NCI-H510A (cell line): ENCODE measurements at regions not wholly inside any gene's neighbourhood (a gene's known extent, or its start where the extent isn't known, plus 50 kb on each side); places are given as distances from the start of the nearest gene placed in this dataset.
A peak's percentile ranks its signal among the peaks of the same experiment; 100 is the strongest.

Source experiments
- DNase-seq: peaks from one replicate; lab custom pipeline; 2025; lab: John Stamatoyannopoulos, UW

DNA sequence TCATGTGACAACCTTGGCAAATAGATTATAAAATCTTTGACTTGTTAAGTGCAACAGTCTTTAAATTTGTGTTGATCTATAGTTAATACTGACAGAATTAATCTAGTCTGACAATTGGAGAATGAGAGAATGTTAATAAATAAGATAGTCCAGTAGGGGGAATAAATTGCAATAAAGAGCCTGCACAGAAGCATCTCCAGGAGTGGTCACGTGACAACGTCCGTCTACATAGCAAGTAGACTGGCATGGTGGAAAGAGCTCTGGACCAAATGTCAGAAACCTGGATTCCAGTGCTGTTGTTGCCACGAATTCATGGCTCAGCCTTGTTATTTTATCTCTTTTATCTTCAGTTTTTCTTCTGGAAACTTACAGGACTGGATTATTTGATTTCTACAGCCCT, 436.5 kb downstream of the RAB28 start:
- no peak for DNase-seq

DNA sequence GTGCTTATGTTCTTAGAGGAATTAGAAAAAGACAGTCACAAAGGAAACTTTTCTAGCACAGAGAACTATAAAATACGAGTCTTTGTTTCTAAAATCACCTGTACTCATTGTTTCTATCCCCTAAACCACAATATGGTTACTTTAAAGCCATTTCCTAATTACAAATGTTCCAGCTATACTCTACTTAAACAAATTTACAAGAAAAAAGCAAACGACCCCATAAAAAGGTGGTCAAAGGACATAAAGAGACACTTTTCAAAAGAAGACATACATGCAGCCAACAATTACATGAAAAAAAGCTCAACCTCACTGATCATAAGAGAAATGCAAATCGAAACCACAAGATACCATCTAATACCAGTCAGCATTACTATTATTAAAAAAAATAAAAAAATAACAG, 447.3 kb downstream of the RAB28 start:
- DNase-seq: no peak

DNA sequence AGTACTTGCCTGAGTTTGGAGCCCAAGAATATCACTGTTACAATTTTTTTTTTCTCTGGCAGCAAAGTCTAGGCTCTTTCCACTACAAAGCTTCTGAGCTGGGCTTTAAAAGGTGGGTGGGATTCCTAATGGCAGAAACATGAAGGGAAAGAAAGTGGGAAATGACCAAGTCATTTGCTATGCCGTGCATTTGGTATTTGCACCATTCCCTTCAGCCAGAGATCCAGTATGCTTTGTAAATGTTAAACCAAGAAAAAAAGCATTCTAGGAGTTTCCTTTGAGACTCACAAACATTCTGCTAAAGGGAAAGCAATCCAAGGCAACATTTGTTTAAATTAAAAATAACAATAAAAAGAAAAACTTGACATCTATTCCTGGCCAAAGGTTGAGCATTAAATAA, 451.2 kb downstream of the RAB28 start:
- DNase-seq: no peak

DNA sequence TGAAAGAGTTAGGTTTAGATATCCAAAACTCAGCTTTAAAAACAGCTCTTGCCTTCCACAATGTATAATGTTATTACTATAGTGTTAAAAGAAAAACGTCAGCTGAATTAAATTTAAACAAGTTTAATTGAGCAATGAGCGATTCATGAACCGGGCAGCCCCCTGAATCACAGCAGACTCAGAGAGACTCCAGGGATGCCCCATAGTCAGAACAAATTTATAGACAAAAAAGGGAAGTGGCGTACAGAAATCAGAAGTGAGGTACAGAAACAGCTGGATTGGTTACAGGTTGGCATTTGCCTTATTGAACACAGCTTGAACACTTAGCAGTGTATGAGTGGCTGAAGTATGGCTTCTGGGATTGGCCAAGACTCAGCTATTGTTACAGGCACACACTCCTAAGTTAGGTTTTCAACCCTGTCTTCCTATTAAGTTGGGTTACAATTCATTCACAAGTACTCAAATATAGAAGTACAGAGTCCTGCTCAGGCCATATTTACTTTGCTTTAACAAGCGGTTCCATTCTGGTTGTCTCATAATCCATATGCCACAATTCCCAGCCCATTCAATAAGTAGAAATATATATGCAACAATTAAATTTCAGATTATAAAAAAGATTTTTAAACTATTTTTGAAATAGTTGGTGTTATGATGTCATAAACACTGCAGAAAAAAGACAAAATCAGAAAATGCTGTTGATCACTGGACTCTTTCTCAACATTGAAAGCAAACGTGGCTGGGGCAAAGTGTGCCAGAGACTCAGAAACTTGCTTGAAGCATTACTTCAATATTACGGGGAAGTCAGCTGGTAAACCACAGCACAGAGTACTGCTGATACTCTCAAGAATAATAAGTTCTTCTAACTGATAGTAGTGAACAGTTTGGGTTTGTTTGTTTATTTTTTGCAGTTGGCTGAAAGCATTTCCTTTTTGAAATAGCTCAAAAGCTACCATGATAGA, 459.7 kb downstream of the RAB28 start:
- no peak for DNase-seq

DNA sequence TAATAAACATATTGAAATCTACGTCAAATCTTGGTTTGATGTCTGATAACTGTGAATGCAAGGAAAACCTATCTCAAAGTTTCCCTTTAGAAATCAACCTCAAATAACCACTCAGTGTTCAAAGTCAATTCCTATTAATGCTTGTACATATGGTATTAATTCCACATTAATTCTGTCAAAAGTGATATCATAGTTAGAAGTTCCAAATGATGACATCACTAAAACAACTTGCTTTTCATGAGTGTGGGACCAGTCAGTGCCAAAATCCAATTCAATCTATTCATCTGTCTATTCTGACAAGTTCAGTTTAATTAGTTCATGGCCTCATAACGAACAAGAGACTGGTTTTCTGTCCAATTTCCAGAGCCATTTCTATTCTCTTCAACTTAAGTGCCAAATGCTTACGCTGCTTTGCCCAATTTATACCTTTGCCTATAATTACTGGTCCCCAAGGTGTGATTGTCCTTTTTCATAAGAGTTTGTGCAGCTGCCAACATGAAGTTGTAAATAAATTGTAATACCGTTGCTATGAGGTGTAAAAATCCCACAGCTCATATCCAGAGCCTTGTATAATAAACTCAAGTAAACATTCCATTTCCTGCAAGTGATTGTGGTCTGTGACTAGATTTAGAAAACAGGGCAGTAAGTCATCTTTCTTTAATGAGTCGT, 476.2 kb downstream of the RAB28 start:
- DNase-seq: no peak

DNA sequence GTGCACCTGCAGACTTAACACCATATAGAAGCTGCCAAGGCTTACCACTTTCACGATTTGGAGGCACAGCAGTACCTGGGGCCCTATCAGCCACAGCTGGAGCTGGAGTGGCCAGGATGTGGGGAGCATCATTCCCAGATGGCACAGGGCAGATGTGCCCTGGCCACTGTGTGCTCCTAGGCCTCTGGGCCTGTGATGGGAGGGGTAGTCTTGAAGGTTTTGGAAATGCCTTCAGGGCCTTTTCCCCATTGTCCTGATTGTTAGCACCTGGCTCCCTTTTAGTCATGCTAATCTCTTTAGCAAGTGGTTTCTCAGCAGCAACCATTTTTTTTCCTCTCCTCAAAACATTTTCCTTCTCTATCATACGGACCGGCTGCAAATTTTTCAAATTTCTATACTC, 490.2 kb downstream of the RAB28 start:
- no peak for DNase-seq

DNA sequence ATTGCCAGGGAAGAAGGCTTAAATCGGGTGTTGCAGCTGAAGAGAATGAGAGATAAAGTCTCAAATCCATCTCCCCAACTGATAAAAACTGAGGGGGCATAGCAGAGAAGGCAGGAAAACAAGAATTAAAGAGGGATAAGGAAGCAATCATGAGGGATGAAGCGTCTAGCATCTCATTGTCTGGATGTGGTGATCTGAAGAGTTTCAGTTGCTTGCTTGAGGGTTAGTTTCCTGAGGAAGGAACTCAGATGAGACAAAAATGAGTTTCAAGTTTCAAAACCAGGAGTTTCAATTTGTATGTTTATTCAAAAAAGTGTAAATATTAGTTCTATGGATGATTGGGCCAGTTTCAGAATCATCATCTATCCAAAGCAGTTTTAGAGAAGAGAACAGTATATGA, 496.9 kb downstream of the RAB28 start:
- no peak for DNase-seq

DNA sequence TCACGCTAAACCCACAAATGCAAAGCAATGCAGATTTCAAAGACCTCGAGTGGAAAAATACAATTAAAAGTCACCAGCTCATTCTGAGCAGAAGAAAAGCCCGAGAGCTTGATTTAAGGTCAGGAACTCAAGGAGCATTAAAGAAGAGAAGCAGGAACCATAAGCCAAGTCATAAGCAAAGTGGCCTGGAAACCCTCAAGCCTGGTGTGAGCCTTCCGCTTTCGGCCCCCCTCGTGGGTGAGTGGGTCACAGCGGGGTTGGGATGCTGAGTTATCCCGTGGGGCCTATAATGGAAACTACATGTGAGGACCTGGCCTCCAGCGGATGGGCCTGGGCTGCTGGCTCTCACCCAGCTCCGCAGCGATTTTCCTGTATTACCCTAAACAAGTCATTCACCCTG, 504.3 kb downstream of the RAB28 start:
- no peak for DNase-seq

DNA sequence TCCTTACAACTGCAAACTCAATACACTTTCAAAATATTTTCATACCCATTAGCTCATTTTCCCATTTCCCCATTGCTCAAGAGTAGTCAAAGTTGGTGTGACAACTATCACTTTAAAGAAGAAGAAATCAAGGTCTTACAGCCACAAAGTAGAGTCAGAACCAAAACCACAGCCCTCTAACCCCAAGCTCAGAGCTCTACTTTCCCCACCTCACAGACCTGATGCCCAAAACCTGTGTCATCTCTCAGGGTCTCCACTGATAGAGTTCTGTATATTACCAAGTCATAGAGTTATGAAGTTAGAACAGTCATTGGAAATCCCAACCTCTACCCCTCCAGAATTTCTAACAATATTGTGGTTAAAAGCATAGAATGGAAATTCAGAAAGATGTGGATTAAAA, 505.8 kb downstream of the RAB28 start:
- no peak for DNase-seq

DNA sequence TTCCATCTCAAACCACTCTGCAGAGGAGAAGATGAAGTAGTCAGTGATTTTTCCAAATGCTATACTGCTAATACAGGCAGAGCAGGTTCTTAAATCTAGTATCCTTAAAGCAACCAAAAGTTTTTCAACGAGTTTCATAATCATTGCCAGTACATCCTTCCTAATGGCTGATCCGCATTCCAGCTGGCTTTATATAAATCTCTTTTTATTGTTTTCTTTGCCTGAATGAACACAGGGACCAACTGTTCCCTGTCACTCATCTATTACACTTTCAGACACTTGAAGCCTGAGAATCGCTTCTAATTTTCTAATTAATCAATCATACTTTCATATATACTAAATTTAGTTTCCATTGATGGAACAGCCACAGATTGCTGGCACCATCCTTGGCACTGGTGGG, 508.6 kb downstream of the RAB28 start:
- no peak for DNase-seq

DNA sequence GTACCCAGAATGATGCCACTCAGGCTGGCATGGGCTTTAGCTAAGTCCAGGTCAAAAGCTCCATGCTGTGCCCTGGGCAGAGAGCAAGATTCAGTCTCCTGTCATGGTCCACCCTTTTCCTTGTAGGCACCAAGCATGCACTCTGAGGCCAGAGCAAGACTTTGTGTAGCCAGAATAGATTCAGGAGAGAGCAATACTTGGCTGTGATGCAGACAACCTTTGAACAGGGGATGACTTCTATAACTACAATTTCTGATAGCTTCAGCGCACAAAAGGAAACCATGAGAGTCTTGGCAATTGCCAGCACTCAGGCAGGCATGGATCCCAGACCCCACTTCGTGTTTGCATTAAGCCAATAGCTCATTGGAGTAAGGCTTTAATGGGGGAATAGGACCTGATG, 510.6 kb downstream of the RAB28 start:
- no peak for DNase-seq

DNA sequence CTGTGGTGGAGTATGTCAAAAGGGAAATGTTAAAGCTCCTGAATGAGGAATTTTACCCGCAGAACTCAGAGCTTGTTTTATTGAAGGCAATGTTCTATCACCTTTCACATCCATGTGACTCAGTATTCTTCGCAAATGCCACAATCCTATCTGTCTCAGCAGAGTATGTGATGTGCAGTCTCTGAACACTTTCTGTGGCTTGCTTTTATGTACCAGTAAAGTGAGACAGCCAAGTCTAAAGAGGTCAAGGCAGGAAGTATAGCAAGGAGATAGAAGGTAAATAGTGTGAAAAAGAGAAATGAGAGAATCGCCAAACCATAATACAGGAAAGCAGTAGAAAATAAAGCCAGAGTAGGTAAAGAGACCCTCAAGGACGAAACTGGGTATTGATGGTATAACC, 515.8 kb downstream of the RAB28 start:
- DNase-seq: no peak

DNA sequence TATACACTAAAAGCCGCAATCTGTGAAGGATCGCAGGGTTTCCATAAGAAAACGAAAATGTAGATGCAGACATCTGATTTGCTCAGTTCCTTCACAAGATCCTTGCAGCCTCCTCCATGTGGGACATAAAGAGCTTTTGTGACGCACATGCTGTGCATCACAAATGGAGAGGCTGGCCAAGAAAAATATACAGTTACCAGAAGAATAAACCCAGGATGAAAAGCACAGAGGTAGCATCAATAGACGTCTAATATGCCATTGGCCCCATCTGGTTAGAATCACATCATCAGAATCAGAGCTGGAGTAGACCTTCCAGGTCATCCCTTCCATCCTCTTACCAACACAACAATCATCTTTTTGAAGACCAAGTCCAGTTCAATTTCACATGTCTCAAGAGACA, 517.4 kb downstream of the RAB28 start:
- no peak for DNase-seq

DNA sequence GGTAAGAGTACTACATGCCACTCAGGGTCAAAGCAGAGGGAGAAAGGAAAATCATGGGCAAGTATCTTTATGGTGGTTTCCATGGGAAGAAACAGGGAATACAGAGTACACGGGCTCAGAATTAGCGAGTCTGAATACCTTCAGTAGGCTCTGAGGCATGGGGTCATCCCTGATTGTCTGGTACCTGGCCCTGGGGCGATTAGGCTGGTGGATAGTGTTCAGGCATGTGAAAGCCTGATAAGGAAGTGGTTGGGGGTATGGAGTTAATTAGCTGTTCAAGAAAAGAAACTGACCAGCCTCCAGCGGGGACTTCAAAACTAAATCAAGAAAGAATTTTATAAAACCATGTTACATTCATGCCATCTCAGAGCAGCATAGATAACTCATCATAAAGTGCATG, 518.8 kb downstream of the RAB28 start:
- DNase-seq: no peak

DNA sequence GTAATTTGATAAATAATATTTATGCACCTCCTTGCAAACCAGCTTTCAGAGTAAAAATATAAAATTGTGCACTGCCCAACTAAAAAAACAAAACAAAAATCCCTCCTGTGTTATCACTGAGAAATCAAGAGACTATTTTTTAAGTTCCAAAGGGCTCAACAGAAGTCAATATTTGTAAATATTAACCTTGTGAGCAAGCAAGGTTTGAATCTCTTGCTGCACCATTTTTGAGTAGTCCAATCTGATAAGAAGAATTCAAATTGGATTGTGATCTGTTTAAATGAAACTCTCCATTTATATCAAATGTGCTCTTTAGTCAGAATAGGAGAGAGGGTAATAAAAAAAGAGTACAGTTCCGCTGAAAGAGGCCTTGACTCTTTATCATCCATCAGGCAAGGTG, 520.2 kb downstream of the RAB28 start:
- no peak for DNase-seq

DNA sequence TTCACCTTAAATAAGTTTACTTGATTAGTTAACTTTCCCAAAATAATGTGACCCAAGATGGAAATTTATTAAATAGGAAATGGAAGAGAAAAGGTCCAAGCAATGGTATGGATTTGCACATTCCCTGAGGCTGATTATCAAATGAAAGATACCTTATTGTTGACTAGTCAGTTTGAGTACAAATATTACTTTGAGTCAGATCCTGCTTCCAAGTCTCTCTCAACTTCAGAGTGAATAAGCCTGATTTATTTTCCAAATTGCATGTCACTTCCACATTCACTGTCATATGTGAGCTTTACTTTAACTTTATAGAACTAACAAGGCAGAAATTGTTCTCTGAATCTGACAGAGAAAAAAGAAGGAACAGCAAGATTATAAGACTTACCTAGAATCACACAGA, 520.8 kb downstream of the RAB28 start:
- DNase-seq: no peak

DNA sequence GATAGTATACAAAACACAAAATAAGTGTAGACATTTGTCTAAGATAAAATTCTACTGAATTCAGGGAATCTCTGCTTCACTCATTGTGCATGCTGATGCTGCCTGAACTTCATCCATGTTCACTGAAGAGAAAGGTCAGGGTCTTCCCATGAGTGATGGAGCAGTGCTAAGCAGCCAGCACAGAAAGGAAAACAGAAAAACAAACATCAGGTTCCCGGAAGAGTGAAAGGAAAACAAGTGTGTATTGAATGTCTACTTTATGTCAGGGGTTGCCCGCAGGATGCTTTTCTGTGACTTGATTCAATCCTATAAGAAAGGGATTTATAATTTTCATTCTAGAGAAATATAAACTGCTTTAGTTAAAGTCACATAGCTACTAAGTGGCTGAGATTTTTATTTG, 522.4 kb downstream of the RAB28 start:
- DNase-seq: no peak

DNA sequence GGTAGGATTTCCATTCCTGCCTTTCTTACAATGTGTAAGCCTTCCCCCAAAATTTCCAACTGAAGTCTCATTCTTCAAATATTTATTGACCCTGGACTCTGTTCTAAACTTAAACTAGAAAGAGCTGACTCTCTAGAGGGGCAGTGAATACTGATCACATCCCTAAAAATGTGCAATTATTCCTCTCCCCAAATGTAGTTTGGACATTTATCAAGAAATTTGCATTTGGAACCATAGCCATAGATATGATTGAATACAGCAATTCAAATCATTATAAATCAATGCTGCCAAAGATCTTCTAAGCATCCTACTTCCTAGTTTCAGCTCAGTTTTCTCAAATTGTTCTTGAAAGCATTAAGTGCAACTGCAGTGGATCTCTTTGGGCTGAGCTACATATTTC, 525.7 kb downstream of the RAB28 start:
- no peak for DNase-seq

DNA sequence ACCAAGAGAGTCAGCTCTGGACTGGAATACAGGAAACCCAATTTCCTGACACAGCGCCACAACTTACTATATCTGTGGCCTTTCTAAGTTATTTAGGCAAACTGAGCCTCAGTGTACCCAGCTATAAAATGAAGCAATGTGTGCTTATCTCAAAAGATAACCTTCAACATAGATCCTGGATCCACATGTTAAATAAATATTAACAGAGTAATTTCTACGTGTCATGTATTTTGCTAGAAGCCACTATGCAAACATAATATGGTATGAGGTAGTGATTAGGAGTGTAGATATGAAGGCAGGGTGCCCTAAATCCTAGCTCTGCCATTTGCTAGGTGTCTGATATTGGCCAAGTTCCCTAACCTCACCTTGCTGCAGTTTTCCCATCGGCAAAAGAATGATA, 527.0 kb downstream of the RAB28 start:
- no peak for DNase-seq

DNA sequence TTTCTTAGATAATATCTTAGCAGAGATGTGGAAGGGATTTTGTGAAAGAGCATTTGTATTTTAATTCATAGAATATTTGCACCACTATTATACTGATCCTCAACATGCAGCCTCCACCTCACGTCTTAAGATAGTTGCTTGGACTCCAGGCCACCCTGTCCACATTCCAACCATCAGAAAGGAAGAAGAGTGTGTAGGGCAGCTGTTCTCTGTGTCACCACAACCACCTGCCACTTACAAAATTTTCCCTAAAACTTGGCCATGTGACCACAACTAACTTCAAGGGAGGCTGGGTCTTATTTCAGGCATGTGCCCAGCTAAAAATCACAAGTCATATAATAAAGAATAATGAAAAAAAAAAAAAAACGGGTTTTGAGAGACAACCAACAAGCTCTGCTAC, 528.1 kb downstream of the RAB28 start:
- no peak for DNase-seq

DNA sequence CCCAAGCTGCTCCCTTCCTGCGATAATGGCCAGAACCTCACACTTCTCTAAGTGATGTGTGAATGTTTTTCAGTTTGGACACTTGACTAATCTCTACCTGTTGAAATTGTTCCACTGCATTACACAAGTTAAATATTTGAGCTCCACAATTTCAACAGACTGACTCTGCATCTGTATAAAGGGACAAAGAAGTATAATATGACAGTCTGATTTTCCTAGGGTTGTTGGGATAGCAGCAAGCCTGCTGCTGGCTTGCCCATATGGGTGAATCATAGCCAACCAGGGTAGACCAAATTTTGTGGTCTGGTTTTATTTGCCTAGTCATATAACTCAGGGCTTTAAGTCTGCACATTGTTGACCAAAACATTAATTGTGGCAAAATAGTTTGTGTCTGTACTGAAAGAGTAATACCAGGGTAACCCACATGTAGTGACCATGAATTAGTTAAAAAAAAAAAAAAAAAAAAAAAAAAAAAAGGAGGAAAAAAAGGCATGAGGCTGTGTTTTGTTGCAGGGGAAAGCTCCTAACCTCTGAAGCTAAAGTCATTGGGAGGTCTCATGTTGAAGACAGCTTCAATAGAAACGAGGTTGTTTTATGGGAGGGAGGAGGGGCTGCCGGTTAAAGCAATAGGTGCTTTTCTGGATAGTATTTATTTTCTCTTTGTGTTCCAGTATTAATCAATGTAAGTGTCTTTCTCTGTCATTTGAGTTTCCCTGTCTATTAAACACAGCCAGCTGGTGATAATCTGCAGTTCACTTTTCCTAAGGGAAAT, 534.2 kb downstream of the RAB28 start:
- peak; percentile 11 for DNase-seq

DNA sequence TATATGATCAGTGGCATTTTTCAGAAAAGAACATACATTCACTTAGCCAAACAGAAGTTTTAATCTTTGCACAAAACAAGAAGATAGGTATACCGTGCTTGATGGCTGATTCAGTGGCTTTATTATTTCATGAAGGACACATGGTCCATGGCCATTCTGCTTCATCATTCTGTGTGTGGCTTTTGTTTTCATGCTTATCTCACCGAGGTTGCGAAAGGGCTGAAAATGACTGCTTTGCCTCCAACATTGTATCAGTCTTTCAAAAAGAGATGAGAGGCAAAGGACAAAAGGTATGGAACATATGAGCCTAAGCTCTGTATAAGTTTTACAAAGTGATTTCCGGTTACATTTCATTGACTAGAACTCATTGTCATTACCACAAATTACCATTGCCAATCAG, 541.1 kb downstream of the RAB28 start:
- DNase-seq: no peak

DNA sequence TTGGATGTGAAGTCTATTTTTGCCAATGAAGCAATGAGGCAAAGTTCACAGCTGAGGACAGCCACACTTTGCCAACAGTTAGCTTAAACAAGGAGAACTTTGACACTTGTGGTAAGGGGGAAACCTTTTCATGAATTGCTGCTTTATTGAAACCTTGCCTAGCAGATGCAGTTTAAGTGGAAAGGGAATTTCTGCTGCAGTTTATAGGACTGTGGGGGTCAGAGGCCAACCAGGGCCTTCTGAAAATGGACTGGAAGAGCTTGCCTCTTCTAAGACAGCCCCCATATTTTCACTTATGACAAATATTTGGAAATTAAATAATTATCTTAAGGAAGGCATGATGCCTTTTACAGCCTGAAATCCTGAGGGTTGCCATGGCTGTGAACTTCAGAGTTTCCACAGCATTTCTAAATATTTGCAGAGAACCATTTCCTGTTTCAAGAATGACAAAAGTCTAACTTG, 550.3 kb downstream of the RAB28 start:
- no peak for DNase-seq
